Transverse colon (tissue), 3 donors: ENCODE measurements at regions not wholly inside any gene's neighbourhood (a gene's known extent, or its start where the extent isn't known, plus 50 kb on each side); places are given as distances from the start of the nearest gene placed in this dataset.

Experiments
- CTCF ChIP-seq, 5 experiments: fragments of 200-600 bp in 3 of 5; fragments of 450-650 bp in 2 of 5; sonication (generic) in 3 of 5; IDR thresholded peaks; 1 replicate in 2 of 5; 2 replicates in 3 of 5; pipeline ENCODE4 v1.5.1; 2016 to 2017; ENCODE audit warnings: antibody characterized with exemption in 5 of 5, inconsistent platforms in 3 of 5, mild to moderate bottlenecking in 2 of 5, moderate library complexity in 1 of 5
- POLR2A ChIP-seq: fragments of 450-650 bp; IDR thresholded peaks from one replicate; pipeline ENCODE4 v1.6.1; 2016; ENCODE audit warnings: antibody characterized with exemption, mild to moderate bottlenecking, moderate library complexity

DNA sequence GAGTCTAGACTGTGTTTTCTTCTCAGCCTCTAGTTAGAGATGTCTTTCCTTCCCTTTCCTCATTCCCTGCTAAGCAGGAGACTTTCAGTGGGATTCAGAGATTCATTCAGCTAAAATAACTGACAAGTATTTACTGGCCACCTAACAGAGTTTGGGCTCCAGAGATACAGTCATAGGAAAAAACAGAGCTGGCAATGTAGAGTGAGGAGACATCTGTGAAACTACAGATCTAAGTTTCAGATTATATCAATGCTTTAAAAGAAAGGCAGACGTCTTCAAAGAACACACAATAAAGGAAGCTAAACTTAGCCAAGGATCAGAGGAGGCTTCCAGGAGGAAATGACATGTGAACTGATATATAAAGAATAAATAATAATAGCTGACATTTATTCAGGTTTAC lies 355.6 kb upstream of the DDI1 start:
- TF ChIP-seq CTCF (IDR thresholded peaks at IDR 0.05) (no peak), POLR2A (no peak)
